ENCODE measurements at regions not wholly inside any gene's neighbourhood (a gene's known extent, or its start where the extent isn't known, plus 50 kb on each side); places are given as distances from the start of the nearest gene placed in this dataset.
A peak's percentile ranks its signal among the peaks of the same experiment; 100 is the strongest.
"Not testable (repeated sequence)": the region's sequence is repeated elsewhere in the genome, so short reads cannot be mapped to it uniquely, and the experiment has no call there.

- H3K27me3 ChIP-seq (ENCODE audit: control insufficient read depth, insufficient read depth, low read length); H3K9me3 ChIP-seq (ENCODE audit: control insufficient read depth in 2 of 3, insufficient read depth in 1 of 3, low read length in 3 of 3); H3K4me3 ChIP-seq (ENCODE audit: low read length in 3 of 3); H3K4me1 ChIP-seq (ENCODE audit: control insufficient read depth in 2 of 3, insufficient read depth in 2 of 3, low read depth in 1 of 3, low read length in 3 of 3); H3K27ac ChIP-seq (ENCODE audit: low read depth in 2 of 2, low read length in 2 of 2); H3K36me3 ChIP-seq (ENCODE audit: control insufficient read depth in 2 of 3, insufficient read depth in 3 of 3, low read length in 3 of 3); H3K9ac ChIP-seq (ENCODE audit: low read length in 3 of 3): not testable (repeated sequence)
- peak; percentile 97 for FAIRE-seq
- TF ChIP-seq, protein P1, sequence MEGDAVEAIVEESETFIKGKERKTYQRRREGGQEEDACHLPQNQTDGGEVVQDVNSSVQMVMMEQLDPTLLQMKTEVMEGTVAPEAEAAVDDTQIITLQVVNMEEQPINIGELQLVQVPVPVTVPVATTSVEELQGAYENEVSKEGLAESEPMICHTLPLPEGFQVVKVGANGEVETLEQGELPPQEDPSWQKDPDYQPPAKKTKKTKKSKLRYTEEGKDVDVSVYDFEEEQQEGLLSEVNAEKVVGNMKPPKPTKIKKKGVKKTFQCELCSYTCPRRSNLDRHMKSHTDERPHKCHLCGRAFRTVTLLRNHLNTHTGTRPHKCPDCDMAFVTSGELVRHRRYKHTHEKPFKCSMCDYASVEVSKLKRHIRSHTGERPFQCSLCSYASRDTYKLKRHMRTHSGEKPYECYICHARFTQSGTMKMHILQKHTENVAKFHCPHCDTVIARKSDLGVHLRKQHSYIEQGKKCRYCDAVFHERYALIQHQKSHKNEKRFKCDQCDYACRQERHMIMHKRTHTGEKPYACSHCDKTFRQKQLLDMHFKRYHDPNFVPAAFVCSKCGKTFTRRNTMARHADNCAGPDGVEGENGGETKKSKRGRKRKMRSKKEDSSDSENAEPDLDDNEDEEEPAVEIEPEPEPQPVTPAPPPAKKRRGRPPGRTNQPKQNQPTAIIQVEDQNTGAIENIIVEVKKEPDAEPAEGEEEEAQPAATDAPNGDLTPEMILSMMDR (IDR thresholded peaks at IDR 0.05; ENCODE audit: borderline replicate concordance, extremely low read depth, insufficient read depth): peak; percentile 92
- DNase-seq: peak in 2 of 5 donors; percentile 19 to 33
- intact Hi-C loops (cut with DNase I): loop anchor here (5.0 kb wide), 1 partner anchor 94 kb away; no protein-coding TSS in a partner anchor
Measured at GRCh38 chr12:34123092-34123491, 100.8 kb downstream of the ALG10 start.

- DNase-seq (no peak), FAIRE-seq (no peak)
- H3K4me3 ChIP-seq (ENCODE audit: low read length in 3 of 3): no peak overlapping the region
- intact Hi-C loops (cut with DNase I): loop anchor here (5.0 kb wide), 1 partner anchor 93 kb away; no protein-coding TSS in a partner anchor
- TF ChIP-seq, protein P1 (IDR thresholded peaks at IDR 0.05; ENCODE audit: borderline replicate concordance, extremely low read depth, insufficient read depth): no peak
- no peaks in the 10 kb centered on the region for H3K36me3 ChIP-seq (ENCODE audit: control insufficient read depth in 2 of 3, insufficient read depth in 3 of 3, low read length in 3 of 3)
- no peaks in the 10 kb centered on the region for H3K27me3 ChIP-seq (ENCODE audit: control insufficient read depth, insufficient read depth, low read length)
- H3K27ac ChIP-seq (ENCODE audit: low read depth in 2 of 2, low read length in 2 of 2): no peak overlapping the region
- no peak overlapping the region for H3K9ac ChIP-seq (ENCODE audit: low read length in 3 of 3)
- no peaks in the 10 kb centered on the region for H3K9me3 ChIP-seq (ENCODE audit: control insufficient read depth in 2 of 3, insufficient read depth in 1 of 3, low read length in 3 of 3)
- H3K4me1 ChIP-seq (ENCODE audit: control insufficient read depth in 2 of 3, insufficient read depth in 2 of 3, low read depth in 1 of 3, low read length in 3 of 3): no peaks in the 10 kb centered on the region
Measured at GRCh38 chr12:34124608-34125007, 102.3 kb downstream of the ALG10 start.

GRCh38 chr12:34126239-34126641 is 103.9 kb downstream of the ALG10 start:
- H3K9ac ChIP-seq (ENCODE audit: low read length in 3 of 3): no peak overlapping the region
- TF ChIP-seq, protein P1 (IDR thresholded peaks at IDR 0.05; ENCODE audit: borderline replicate concordance, extremely low read depth, insufficient read depth): no peak

DNA sequence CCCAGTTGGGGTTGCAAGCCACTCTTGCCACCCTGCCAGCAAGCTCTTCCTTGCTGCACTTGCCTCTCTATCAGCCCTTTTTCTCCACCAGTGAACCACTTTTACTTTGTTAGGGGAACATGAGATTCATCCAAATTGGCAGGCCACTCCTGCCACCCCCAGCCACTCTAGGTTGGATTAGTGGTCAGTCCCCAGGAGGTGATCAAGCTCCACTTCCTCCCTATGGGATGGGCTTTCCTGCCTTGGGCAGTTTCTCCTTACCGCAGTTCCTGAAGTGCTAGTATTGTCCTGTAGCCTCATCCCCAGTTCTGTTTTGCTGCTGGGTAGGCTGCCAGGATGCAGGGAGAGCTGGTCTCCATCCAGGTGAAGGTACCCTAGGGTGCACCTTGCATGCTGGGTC is 104.5 kb downstream of the ALG10 start:
- Histone ChIP-seq H3K27ac (ENCODE audit: low read depth in 2 of 2, low read length in 2 of 2) (no peak overlapping the region), H3K4me1 (ENCODE audit: control insufficient read depth in 2 of 3, insufficient read depth in 2 of 3, low read depth in 1 of 3, low read length in 3 of 3) (no peaks in the 10 kb centered on the region), H3K9ac (ENCODE audit: low read length in 3 of 3) (no peak overlapping the region), H3K36me3 (ENCODE audit: control insufficient read depth in 2 of 3, insufficient read depth in 3 of 3, low read length in 3 of 3) (no peaks in the 10 kb centered on the region), H3K4me3 (ENCODE audit: low read length in 3 of 3) (no peak overlapping the region), H3K27me3 (ENCODE audit: control insufficient read depth, insufficient read depth, low read length) (no peaks in the 10 kb centered on the region), H3K9me3 (ENCODE audit: control insufficient read depth in 2 of 3, insufficient read depth in 1 of 3, low read length in 3 of 3) (no peaks in the 10 kb centered on the region)
- intact Hi-C loops (cut with DNase I): no loop called here
- DNase-seq (no peak), FAIRE-seq (no peak)
- TF ChIP-seq, protein P1 (IDR thresholded peaks at IDR 0.05; ENCODE audit: borderline replicate concordance, extremely low read depth, insufficient read depth): no peak

More at GRCh38 chr12:34126239-34126641, 103.9 kb downstream of the ALG10 start:
- H3K27me3 ChIP-seq (ENCODE audit: control insufficient read depth, insufficient read depth, low read length): no peaks in the 10 kb centered on the region
- H3K9me3 ChIP-seq (ENCODE audit: control insufficient read depth in 2 of 3, insufficient read depth in 1 of 3, low read length in 3 of 3): no peaks in the 10 kb centered on the region
- no peaks in the 10 kb centered on the region for H3K36me3 ChIP-seq (ENCODE audit: control insufficient read depth in 2 of 3, insufficient read depth in 3 of 3, low read length in 3 of 3)
- DNase-seq (no peak), FAIRE-seq (no peak)
- intact Hi-C loops (cut with DNase I): no loop called here
- peak overlapping the region in 2 of 3 donors; percentile 44 to 52 for H3K4me3 ChIP-seq (ENCODE audit: low read length in 3 of 3)
- H3K4me1 ChIP-seq (ENCODE audit: control insufficient read depth in 2 of 3, insufficient read depth in 2 of 3, low read depth in 1 of 3, low read length in 3 of 3): no peaks in the 10 kb centered on the region
- H3K27ac ChIP-seq (ENCODE audit: low read depth in 2 of 2, low read length in 2 of 2): no peak overlapping the region

- H3K27me3 ChIP-seq (ENCODE audit: control insufficient read depth, insufficient read depth, low read length); H3K4me3 ChIP-seq (ENCODE audit: low read length in 3 of 3); intact Hi-C loops (cut with DNase I); H3K9me3 ChIP-seq (ENCODE audit: control insufficient read depth in 2 of 3, insufficient read depth in 1 of 3, low read length in 3 of 3); H3K36me3 ChIP-seq (ENCODE audit: control insufficient read depth in 2 of 3, insufficient read depth in 3 of 3, low read length in 3 of 3); FAIRE-seq; H3K4me1 ChIP-seq (ENCODE audit: control insufficient read depth in 2 of 3, insufficient read depth in 2 of 3, low read depth in 1 of 3, low read length in 3 of 3); H3K27ac ChIP-seq (ENCODE audit: low read depth in 2 of 2, low read length in 2 of 2); DNase-seq; H3K9ac ChIP-seq (ENCODE audit: low read length in 3 of 3): not testable (repeated sequence)
Measured at GRCh38 chr12:34127379-34127778, 105.1 kb downstream of the ALG10 start.
